ENCODE measurements at regions not wholly inside any gene's neighbourhood (a gene's known extent, or its start where the extent isn't known, plus 50 kb on each side); places are given as distances from the start of the nearest gene placed in this dataset.

DNA sequence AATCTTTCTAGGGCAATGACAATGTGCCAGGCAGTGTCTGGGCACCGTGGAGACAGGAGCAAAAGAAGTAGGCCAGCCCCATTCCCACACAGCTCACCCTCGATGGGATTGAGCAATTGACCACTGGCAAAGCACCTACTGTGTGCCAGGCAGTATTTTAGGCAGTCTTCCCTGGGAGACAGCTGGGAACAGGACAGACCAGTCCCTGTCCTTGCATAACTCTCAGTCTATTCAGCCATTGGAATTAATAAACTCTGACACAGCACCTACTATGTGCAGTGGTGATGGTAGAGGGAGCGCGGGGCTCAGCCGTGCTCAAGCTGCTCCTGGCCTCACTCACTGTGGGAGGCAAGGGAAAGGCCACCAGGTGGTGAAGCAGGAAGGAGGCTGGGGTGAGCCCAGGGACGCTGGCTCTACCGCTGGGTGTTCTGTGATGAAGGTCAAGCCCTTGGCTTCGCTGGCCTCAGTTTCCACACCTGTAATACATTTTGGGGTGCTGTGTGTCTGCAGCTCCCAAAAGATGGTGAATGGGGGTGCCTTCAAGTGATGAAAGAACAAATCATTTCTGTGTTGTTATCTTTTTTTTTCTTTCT lies 122.3 kb upstream of the PMEPA1 start:
- no peak overlapping the region for H3K27ac Mint-ChIP-seq (ENCODE audit: unreplicated experiment)
- no peak for TF ChIP-seq CTCF (IDR thresholded peaks at IDR 0.05; ENCODE audit: partially characterized antibody, unreplicated experiment)
- peak overlapping the region; percentile 46 for H3K4me3 Mint-ChIP-seq (ENCODE audit: unreplicated experiment)
- peaks cover 13% of the 10 kb centered on the region for H3K27me3 Mint-ChIP-seq (ENCODE audit: unreplicated experiment)
- H3K9me3 Mint-ChIP-seq (ENCODE audit: unreplicated experiment) = peaks cover 9% of the 10 kb centered on the region
- no peaks in the 10 kb centered on the region for H3K36me3 Mint-ChIP-seq (ENCODE audit: unreplicated experiment)
- peaks cover 27% of the 10 kb centered on the region for H3K4me1 Mint-ChIP-seq (ENCODE audit: low read depth, unreplicated experiment)
- DNase-seq = no peak

DNA sequence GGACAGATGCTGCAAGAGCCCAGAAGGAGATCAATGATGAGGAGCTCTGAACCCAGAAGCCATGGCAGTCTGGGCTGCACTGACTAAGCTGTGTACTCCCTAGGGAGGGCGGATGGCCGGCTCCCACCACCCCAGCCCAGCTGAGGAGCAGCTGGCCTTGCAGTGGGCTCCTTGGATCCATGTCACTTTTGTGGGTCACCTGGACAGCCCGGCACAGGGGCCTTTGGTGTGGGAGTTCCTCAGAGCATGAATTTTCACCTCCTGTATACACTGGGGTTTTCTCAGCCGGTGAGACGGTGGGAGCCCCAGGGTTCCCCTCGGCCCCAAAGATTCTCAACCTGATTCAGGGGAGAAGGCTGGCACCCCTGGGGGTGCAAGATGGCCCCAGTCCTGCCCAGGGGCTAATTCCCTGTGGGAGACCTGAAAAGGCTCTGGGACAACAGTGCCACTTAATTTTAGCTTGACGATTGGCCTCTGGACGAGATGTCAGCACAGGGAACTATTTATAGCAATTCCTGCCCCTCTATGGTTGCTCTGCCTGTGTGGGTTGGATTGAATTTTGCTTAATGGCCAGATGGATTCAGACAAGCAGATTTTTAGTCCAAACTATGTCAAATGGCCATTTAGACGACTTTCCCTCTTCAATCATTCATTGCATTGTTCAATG lies 121.6 kb upstream of the PMEPA1 start:
- no peak for DNase-seq
- Mint-ChIP-seq H3K9me3 (ENCODE audit: unreplicated experiment) (peaks cover 9% of the 10 kb centered on the region), H3K27me3 (ENCODE audit: unreplicated experiment) (peaks cover 10% of the 10 kb centered on the region), H3K27ac (ENCODE audit: unreplicated experiment) (peak overlapping the region; percentile 14), H3K4me3 (ENCODE audit: unreplicated experiment) (peak overlapping the region; percentile 46), H3K36me3 (ENCODE audit: unreplicated experiment) (no peaks in the 10 kb centered on the region), H3K4me1 (ENCODE audit: low read depth, unreplicated experiment) (peaks cover 23% of the 10 kb centered on the region)
- TF ChIP-seq CTCF (IDR thresholded peaks at IDR 0.05; ENCODE audit: partially characterized antibody, unreplicated experiment) = no peak

- no peak for DNase-seq
- Mint-ChIP-seq H3K4me3 (ENCODE audit: unreplicated experiment) (no peak overlapping the region), H3K9me3 (ENCODE audit: unreplicated experiment) (peaks cover 6% of the 10 kb centered on the region), H3K27me3 (ENCODE audit: unreplicated experiment) (peaks cover 3% of the 10 kb centered on the region), H3K36me3 (ENCODE audit: unreplicated experiment) (no peaks in the 10 kb centered on the region), H3K27ac (ENCODE audit: unreplicated experiment) (no peak overlapping the region), H3K4me1 (ENCODE audit: low read depth, unreplicated experiment) (peaks cover 20% of the 10 kb centered on the region)
- TF ChIP-seq CTCF (IDR thresholded peaks at IDR 0.05; ENCODE audit: partially characterized antibody, unreplicated experiment) = no peak
Observed at GRCh38 chr20:57830515-57830895, 120.7 kb upstream of the PMEPA1 start.

DNA sequence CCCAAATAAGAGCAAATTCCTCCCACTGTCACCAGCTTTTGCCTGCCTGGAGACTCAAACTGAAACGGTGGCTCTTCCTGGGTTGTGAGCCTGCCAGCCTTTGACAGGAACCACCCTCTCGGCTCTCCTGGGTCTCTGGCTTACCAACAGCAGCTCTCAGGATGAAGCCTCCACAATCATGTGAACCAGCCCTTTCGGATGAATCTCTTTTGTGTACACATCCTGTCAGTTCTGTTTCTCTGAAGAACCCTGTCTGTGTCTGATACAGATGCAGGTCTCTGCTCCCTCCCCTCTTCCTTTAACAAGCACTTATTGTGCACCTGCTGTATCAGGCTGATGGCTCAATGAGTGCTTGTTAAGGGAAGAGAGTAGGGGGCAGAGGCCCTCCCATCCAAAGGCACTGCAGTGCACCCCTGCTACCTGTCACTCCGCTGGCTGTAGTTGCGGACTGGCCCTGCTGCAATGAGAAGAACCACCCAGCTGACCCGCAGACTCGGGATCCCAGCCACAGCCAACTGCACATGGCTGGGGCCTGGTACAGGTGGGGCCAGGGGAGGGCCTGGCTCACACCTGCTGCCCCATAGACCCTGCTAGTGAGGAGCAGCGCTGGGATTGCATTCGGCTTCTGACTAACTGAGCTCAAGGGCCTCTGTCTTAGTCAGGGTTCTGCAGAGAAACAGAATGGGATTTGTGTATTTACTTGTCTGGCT lies 120.1 kb upstream of the PMEPA1 start:
- no peak overlapping the region for H3K27ac Mint-ChIP-seq (ENCODE audit: unreplicated experiment)
- peaks cover 17% of the 10 kb centered on the region for H3K4me1 Mint-ChIP-seq (ENCODE audit: low read depth, unreplicated experiment)
- H3K4me3 Mint-ChIP-seq (ENCODE audit: unreplicated experiment) = no peak overlapping the region
- no peak for DNase-seq
- peaks cover 2% of the 10 kb centered on the region for H3K9me3 Mint-ChIP-seq (ENCODE audit: unreplicated experiment)
- H3K27me3 Mint-ChIP-seq (ENCODE audit: unreplicated experiment) = peaks cover 3% of the 10 kb centered on the region
- no peaks in the 10 kb centered on the region for H3K36me3 Mint-ChIP-seq (ENCODE audit: unreplicated experiment)
- no peak for TF ChIP-seq CTCF (IDR thresholded peaks at IDR 0.05; ENCODE audit: partially characterized antibody, unreplicated experiment)

DNA sequence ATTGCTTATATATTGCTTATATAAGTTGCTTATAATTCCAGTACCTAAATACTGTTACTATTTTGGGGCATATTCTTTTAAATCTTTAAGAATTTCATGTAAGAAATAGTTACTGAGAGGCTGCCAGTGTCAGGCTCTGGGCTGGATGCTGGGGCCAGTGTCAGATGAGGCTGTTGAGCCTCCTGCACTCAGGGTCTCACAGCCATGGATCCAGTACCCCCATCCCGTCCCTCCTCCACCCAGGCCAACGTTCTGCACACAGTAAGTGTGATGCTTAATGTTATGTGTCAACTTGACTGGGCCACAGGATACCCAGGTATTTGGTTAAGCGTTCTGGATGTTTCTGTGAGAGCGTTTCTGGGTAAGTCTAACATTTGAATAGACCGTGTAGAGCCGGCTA lies 119.5 kb upstream of the PMEPA1 start:
- Mint-ChIP-seq H3K4me1 (ENCODE audit: low read depth, unreplicated experiment) (peaks cover 14% of the 10 kb centered on the region), H3K4me3 (ENCODE audit: unreplicated experiment) (no peak overlapping the region), H3K27me3 (ENCODE audit: unreplicated experiment) (peaks cover 3% of the 10 kb centered on the region), H3K27ac (ENCODE audit: unreplicated experiment) (no peak overlapping the region), H3K36me3 (ENCODE audit: unreplicated experiment) (no peaks in the 10 kb centered on the region), H3K9me3 (ENCODE audit: unreplicated experiment) (peaks cover 2% of the 10 kb centered on the region)
- no peak for TF ChIP-seq CTCF (IDR thresholded peaks at IDR 0.05; ENCODE audit: partially characterized antibody, unreplicated experiment)
- DNase-seq = no peak

Measured in glutamatergic neuron (in vitro differentiated cells).